ENCODE measurements at regions not wholly inside any gene's neighbourhood (a gene's known extent, or its start where the extent isn't known, plus 50 kb on each side); places are given as distances from the start of the nearest gene placed in this dataset.

DNA sequence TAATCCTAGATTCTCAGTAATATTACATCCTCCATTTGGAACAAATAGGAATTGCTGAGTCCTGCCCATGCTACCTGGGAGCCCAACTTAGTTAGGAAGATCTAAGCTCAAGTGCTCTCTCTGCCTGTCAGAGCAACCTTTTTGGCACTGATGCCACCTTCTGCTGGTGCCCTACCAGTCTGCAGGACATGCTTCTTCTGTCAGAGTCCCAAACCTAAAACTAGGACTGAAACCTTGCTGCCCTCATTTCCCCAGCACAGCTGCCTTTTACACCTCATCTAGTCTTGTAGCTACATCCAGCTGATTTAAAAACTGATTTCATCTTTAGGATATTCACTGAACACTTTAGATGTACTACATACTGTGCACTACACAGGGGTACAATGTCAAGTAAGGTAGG is 118.7 kb downstream of the LYPLAL1 start:
- TF ChIP-seq FOXK2 (IDR thresholded peaks at IDR 0.05) (no peak), BHLHE40 (IDR thresholded peaks at IDR 0.05; ENCODE audit: borderline replicate concordance) (no peak), FOXM1 (IDR thresholded peaks at IDR 0.05; ENCODE audit: borderline replicate concordance) (no peak), SP1 (IDR thresholded peaks at IDR 0.05) (no peak), HDGF (IDR thresholded peaks at IDR 0.05; ENCODE audit: borderline replicate concordance) (no peak), ZNF384 (IDR thresholded peaks at IDR 0.05) (no peak), FOXA1 (IDR thresholded peaks at IDR 0.05) (no peak), TARDBP (IDR thresholded peaks at IDR 0.05) (no peak), ELF4 (IDR thresholded peaks at IDR 0.05) (no peak), L3MBTL2 (conservative IDR thresholded peaks at IDR 0.05) (no peak)
- TF ChIP-seq, protein P1, sequence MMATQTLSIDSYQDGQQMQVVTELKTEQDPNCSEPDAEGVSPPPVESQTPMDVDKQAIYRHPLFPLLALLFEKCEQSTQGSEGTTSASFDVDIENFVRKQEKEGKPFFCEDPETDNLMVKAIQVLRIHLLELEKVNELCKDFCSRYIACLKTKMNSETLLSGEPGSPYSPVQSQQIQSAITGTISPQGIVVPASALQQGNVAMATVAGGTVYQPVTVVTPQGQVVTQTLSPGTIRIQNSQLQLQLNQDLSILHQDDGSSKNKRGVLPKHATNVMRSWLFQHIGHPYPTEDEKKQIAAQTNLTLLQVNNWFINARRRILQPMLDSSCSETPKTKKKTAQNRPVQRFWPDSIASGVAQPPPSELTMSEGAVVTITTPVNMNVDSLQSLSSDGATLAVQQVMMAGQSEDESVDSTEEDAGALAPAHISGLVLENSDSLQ (IDR thresholded peaks at IDR 0.05): no peak

Data from HEK293T (cell line).